HepG2 (cell line): ENCODE measurements at regions not wholly inside any gene's neighbourhood (a gene's known extent, or its start where the extent isn't known, plus 50 kb on each side); places are given as distances from the start of the nearest gene placed in this dataset.

Experiments
- ATAC-seq: fragments of 200-7000 bp; cut with Tn5 transposase; 3 replicates; pipeline ENCODE4 v1.9.1; 2020; ENCODE audit warnings: mild to moderate bottlenecking, moderate library complexity
- BruUV-seq: library from RNA; stranded (reverse); fragments of 400-500 nt; replicated peaks from 2 replicates; lab custom pipeline; 2021; lab: Mats Ljungman, UMichigan
- CTCF ChIA-PET: fragments of 300-600 bp; formaldehyde crosslinking; extraction: SDS; loops from one replicate; lab custom pipeline; 2021; ENCODE audit warnings: low total read pairs, inconsistent platforms, low intra/inter-chr PET ratio; lab: Yijun Ruan, JAX
- POLR2A ChIA-PET: fragments of 350-600 bp; sonication (Branson Sonifier 250); formaldehyde crosslinking; loops from one replicate; lab custom pipeline; 2020; ENCODE audit warnings: antibody characterized with exemption, inconsistent platforms; lab: Yijun Ruan, JAX
- DNase-seq: peaks from one replicate; pipeline ENCODE4 v3.0.0-alpha.2; 2015; ENCODE audit warnings: low spot score
- FAIRE-seq: peaks from 3 replicates; lab custom pipeline; 2011; peaks lifted over from hg19 to GRCh38; lab: Jason Lieb, UNC
- H2AFZ ChIP-seq: one replicate; pipeline ENCODE4 v1.6.1; 2011; ENCODE audit warnings: low read length, inconsistent platforms
- H3K27ac ChIP-seq: fragments of 300-600 bp; 3 replicates; pipeline ENCODE4 v1.8.0; 2011; ENCODE audit warnings: mixed run types, mild to moderate bottlenecking, mixed read lengths, low read length, inconsistent platforms; ENCODE audit not compliant: insufficient read depth; ENCODE audit errors: extremely low read length
- H3K27me3 ChIP-seq, 2 experiments: fragments of 200-600 bp in 1 of 2; 2 replicates in 1 of 2; 3 replicates in 1 of 2; pipeline versions ENCODE4 v1.6.0 to v1.8.0; 2011; ENCODE audit warnings: low read length in 2 of 2, mild to moderate bottlenecking in 2 of 2, moderate library complexity in 2 of 2, inconsistent platforms in 1 of 2; ENCODE audit not compliant: insufficient read depth in 2 of 2, control insufficient read depth in 1 of 2
- H3K36me3 ChIP-seq, 2 experiments: fragments of 200-600 bp in 1 of 2; replicated peaks in 1 of 2; 2 replicates in 1 of 2; 3 replicates in 1 of 2; pipeline versions ENCODE4 v1.5.1 to v1.8.0; 2011; ENCODE audit warnings: low read length in 2 of 2, inconsistent platforms in 1 of 2; ENCODE audit not compliant: insufficient read depth in 2 of 2, control insufficient read depth in 1 of 2
- H3K4me1 ChIP-seq: 2 replicates; pipeline ENCODE4 v1.5.1; 2012; ENCODE audit warnings: low read length, inconsistent platforms; ENCODE audit not compliant: insufficient read depth
- H3K4me2 ChIP-seq: 2 replicates; pipeline ENCODE4 v1.6.0; 2011; ENCODE audit warnings: low read depth, low read length, inconsistent platforms
- H3K4me3 ChIP-seq, 3 experiments: fragments of 200-600 bp in 1 of 3; sonication (generic), shearing (Covaris generic) in 1 of 3; replicated peaks in 1 of 3; 2 replicates each; pipeline ENCODE4 v1.5.1; 2011 to 2016; ENCODE audit warnings: low read length in 3 of 3, inconsistent platforms in 2 of 3, low read depth in 2 of 3, mild to moderate bottlenecking in 2 of 3, control low read depth in 1 of 3, mixed read lengths in 1 of 3; ENCODE audit not compliant: insufficient read depth in 1 of 3
- H3K79me2 ChIP-seq: one replicate; pipeline ENCODE4 v1.6.1; 2011; ENCODE audit warnings: low read length, inconsistent platforms; ENCODE audit not compliant: insufficient read depth
- H3K9ac ChIP-seq: 2 replicates; pipeline ENCODE4 v1.6.0; 2011; ENCODE audit warnings: mild to moderate bottlenecking, low read depth, low read length, inconsistent platforms; ENCODE audit not compliant: insufficient read depth
- H3K9me3 ChIP-seq: 2 replicates; pipeline ENCODE4 v1.5.1; 2012; ENCODE audit warnings: mild to moderate bottlenecking, low read length
- H4K20me1 ChIP-seq: 2 replicates; pipeline ENCODE4 v1.6.0; 2011; ENCODE audit warnings: inconsistent platforms, mild to moderate bottlenecking, low read length, moderate library complexity; ENCODE audit not compliant: insufficient read depth
- ARID5B ChIP-seq: IDR thresholded peaks from 2 replicates; pipeline ENCODE4 v1.4.0; 2020; ENCODE audit warnings: mild to moderate bottlenecking, missing genetic modification reagents
- CBX1 ChIP-seq: IDR thresholded peaks from one replicate; pipeline ENCODE4 v1.6.1; 2016; ENCODE audit warnings: antibody characterized with exemption, low read depth
- HBP1 ChIP-seq: IDR thresholded peaks from 2 replicates; pipeline ENCODE4 v1.6.1; 2016; ENCODE audit warnings: low read depth, control low read depth
- NFYB ChIP-seq: sonication (generic); formaldehyde crosslinking; IDR thresholded peaks from 2 replicates; pipeline ENCODE4 v1.4.0; 2020; ENCODE audit warnings: missing genetic modification reagents
- NR1H2 ChIP-seq: sonication (generic); formaldehyde crosslinking; IDR thresholded peaks from 2 replicates; pipeline ENCODE4 v1.8.1; 2022; ENCODE audit warnings: low read depth, missing genetic modification reagents, borderline replicate concordance
- POGZ ChIP-seq: sonication (generic); formaldehyde crosslinking; IDR thresholded peaks from 2 replicates; pipeline ENCODE4 v1.4.0; 2020; ENCODE audit warnings: mild to moderate bottlenecking, missing genetic modification reagents
- ZFP36L1 ChIP-seq: sonication (generic); formaldehyde crosslinking; IDR thresholded peaks from 2 replicates; pipeline ENCODE4 v1.8.0; 2022; ENCODE audit warnings: mild to moderate bottlenecking, missing genetic modification reagents, moderate library complexity
- ZFP91 ChIP-seq: sonication (generic); formaldehyde crosslinking; IDR thresholded peaks from 2 replicates; pipeline ENCODE4 v1.9.0; 2022; ENCODE audit warnings: missing genetic modification reagents, mild to moderate bottlenecking, borderline replicate concordance
- ZNF18 ChIP-seq: sonication (generic); formaldehyde crosslinking; IDR thresholded peaks from 2 replicates; pipeline ENCODE4 v1.8.0; 2022; ENCODE audit warnings: mild to moderate bottlenecking, missing genetic modification reagents; ENCODE audit not compliant: insufficient replicate concordance
- ZNF619 ChIP-seq: sonication (generic); formaldehyde crosslinking; IDR thresholded peaks from 2 replicates; pipeline ENCODE4 v1.4.0; 2020; ENCODE audit warnings: mild to moderate bottlenecking, missing genetic modification reagents
- WGBS: methylation state at CpG from one replicate; pipeline ENCODE4 v1.1.6; 2017; ENCODE audit warnings: low lambda C conversion rate; 5-methylcytosine and 5-hydroxymethylcytosine counted together
- in situ Hi-C: cut with HindIII; loops from 2 replicates; pipeline ENCODE4 v1.10.0; 2017; ENCODE audit warnings: low pct_unique_long_range_greater_than_20kb; ENCODE audit not compliant: extremely low pct_ligation_motif_present
- intact Hi-C: fragments of 100-400 bp; cut with micrococcal nuclease; formaldehyde crosslinking; loops from one replicate; pipeline ENCODE4 v1.10.0; 2022; ENCODE audit not compliant: unreplicated experiment

DNA sequence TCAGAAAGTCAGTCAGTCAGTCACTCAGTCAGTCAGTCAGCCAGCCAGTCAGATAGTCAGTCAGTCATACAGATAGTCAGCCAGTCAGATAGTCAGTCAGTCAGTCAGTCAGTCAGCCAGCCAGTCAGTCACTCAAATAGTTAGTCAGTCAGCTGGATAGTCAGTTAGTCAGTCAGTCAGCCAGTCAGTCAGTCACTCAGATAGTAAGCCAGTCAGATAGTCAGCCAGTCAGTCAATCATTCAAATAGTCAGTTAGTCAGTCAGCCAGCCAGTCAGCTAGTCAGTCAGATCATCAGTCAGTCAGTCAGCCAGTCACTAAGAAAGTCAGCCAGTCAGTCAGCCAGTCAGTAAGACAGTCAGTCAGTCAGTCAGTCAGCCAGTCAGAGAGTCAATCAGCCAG, 477.1 kb downstream of the AGTPBP1 start (continued):
- TF ChIP-seq HBP1, result no peak
- no peak for TF ChIP-seq ZFP36L1 (CRISPR knock-in tag)
- TF ChIP-seq NR1H2 (CRISPR knock-in tag), result no peak

DNA sequence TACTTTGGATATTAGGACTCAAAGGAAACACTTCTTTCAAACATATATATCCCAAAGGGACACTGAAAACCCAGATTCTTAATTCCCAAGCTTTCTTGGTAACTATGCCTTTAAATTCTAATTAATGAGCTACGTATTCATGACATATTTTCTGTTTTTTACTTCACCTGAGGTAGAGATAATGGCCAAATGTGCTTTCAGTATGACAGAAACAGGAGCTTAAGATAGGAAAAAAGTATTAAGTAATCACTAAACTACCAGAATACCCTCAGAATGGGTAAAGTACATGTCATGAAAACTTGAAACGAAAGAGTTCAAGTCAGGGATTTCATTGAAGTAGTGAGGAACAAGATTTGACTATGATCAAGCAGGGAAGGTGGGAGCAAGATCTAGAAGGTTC, 478.5 kb downstream of the AGTPBP1 start:
- ATAC-seq, result no peak
- no peaks in the 10 kb centered on the region for H3K79me2 ChIP-seq
- H3K4me2 ChIP-seq, result no peak overlapping the region
- H3K36me3 ChIP-seq, result no peaks in the 10 kb centered on the region
- no peak for TF ChIP-seq ZNF619 (CRISPR knock-in tag)
- no peak for TF ChIP-seq POGZ (CRISPR knock-in tag)
- no peak for TF ChIP-seq ARID5B (CRISPR knock-in tag)
- no peak for TF ChIP-seq ZFP91 (CRISPR knock-in tag)
- no peak for TF ChIP-seq NFYB (CRISPR knock-in tag)
- no peak for TF ChIP-seq ZNF18 (CRISPR knock-in tag)
- TF ChIP-seq CBX1, result no peak
- no peaks in the 10 kb centered on the region for H3K27me3 ChIP-seq
- no TSS peak for BruUV-seq
- no peak overlapping the region for H3K4me3 ChIP-seq
- H3K27ac ChIP-seq, result no peak overlapping the region
- WGBS, result 0% methylated on average over 2 of the region's 2 CpGs
- H2AFZ ChIP-seq, result no peak overlapping the region
- H3K9ac ChIP-seq, result no peak overlapping the region
- in situ Hi-C loops (loop anchor here (25.0 kb wide), 2 partner anchors 576 to 876 kb away; no protein-coding TSS in a partner anchor), intact Hi-C loops (no loop called here)
- ChIA-PET CTCF (no interaction called here), POLR2A (no interaction called here)
- H3K4me1 ChIP-seq, result no peaks in the 10 kb centered on the region
- H4K20me1 ChIP-seq, result no peaks in the 10 kb centered on the region
- FAIRE-seq, result no peak
- DNase-seq, result no peak
- H3K9me3 ChIP-seq, result no peaks in the 10 kb centered on the region
